ENCODE measurements at regions not wholly inside any gene's neighbourhood (a gene's known extent, or its start where the extent isn't known, plus 50 kb on each side); places are given as distances from the start of the nearest gene placed in this dataset.

- peak; percentile 23 for DNase-seq (ENCODE audit: low read depth)
- H3K4me3 ChIP-seq (ENCODE audit: low read depth, low read length): no peak overlapping the region
- no peak for TF ChIP-seq CTCF (conservative IDR thresholded peaks at IDR 0.05; ENCODE audit: low read depth, low read length)
These were observed 57.3 kb upstream of the USP51 start for GRCh38 chrX:55546956-55547355.
